HEK293 (cell line): ENCODE measurements at regions not wholly inside any gene's neighbourhood (a gene's known extent, or its start where the extent isn't known, plus 50 kb on each side); places are given as distances from the start of the nearest gene placed in this dataset.

Experiments used
- CTCF ChIA-PET: fragments of 350-600 bp; formaldehyde crosslinking; extraction: SDS; loops from one replicate; lab custom pipeline; 2021; ENCODE audit warnings: antibody characterized with exemption; lab: Yijun Ruan, JAX
- POLR2A ChIA-PET: fragments of 300-600 bp; formaldehyde crosslinking; extraction: SDS; loops from one replicate; lab custom pipeline; 2020; ENCODE audit warnings: antibody characterized with exemption, inconsistent platforms; lab: Yijun Ruan, JAX
- H3K27ac ChIP-seq: fragments of 200-500 bp; sonication (Bioruptor generic); 2 replicates; pipeline ENCODE4 v1.5.1; 2014; ENCODE audit warnings: low read depth, low read length, control low read depth, inconsistent platforms; ENCODE audit errors: extremely low read depth
- H3K36me3 ChIP-seq, 2 experiments: fragments of 200-500 bp in 1 of 2; sonication (Bioruptor generic) in 1 of 2; 1 replicate in 1 of 2; 2 replicates in 1 of 2; pipeline ENCODE4 v1.5.1; 2014 to 2017; ENCODE audit warnings: inconsistent platforms in 2 of 2, low read length in 2 of 2; ENCODE audit not compliant: control insufficient read depth in 2 of 2, insufficient read depth in 1 of 2
- H3K4me1 ChIP-seq: fragments of 200-500 bp; sonication (Bioruptor generic); 2 replicates; pipeline ENCODE4 v1.5.1; 2014; ENCODE audit warnings: mild to moderate bottlenecking, low read length, inconsistent platforms; ENCODE audit not compliant: control insufficient read depth, insufficient read depth
- H3K4me3 ChIP-seq: 2 replicates; pipeline ENCODE4 v1.5.1; 2011; ENCODE audit warnings: low read depth, mild to moderate bottlenecking, control low read depth, low read length, moderate library complexity
- H3K9me3 ChIP-seq: fragments of 200-500 bp; sonication (Bioruptor generic); 2 replicates; pipeline ENCODE4 v1.5.1; 2014; ENCODE audit warnings: low read depth, low read length, inconsistent platforms; ENCODE audit not compliant: control insufficient read depth, insufficient read depth
- ELK4 ChIP-seq: IDR thresholded peaks from 2 replicates; pipeline ENCODE4 v1.6.1; 2011; ENCODE audit warnings: mild to moderate bottlenecking, low read depth, low read length, borderline replicate concordance
- INSM2 ChIP-seq: fragments of 450-650 bp; formaldehyde crosslinking; IDR thresholded peaks from 2 replicates; pipeline ENCODE4 v1.5.1; 2016; ENCODE audit warnings: missing biosample characterization, missing genetic modification characterization
- KLF1 ChIP-seq: fragments of 450-650 bp; formaldehyde crosslinking; IDR thresholded peaks from 2 replicates; pipeline ENCODE4 v1.5.1; 2016; ENCODE audit warnings: missing biosample characterization, missing genetic modification characterization
- PRDM4 ChIP-seq: fragments of 450-650 bp; formaldehyde crosslinking; IDR thresholded peaks from 2 replicates; pipeline ENCODE4 v1.5.1; 2017; ENCODE audit warnings: missing biosample characterization, missing genetic modification characterization
- SETDB1 ChIP-seq: IDR thresholded peaks from one replicate; pipeline ENCODE4 v1.6.1; 2017; ENCODE audit warnings: mild to moderate bottlenecking, low read length, moderate library complexity, mixed read lengths; ENCODE audit not compliant: insufficient read length
- ZBTB8A ChIP-seq: fragments of 450-650 bp; formaldehyde crosslinking; IDR thresholded peaks from 2 replicates; pipeline ENCODE4 v1.5.1; 2016; ENCODE audit warnings: missing biosample characterization, missing genetic modification characterization
- ZNF148 ChIP-seq: fragments of 450-650 bp; formaldehyde crosslinking; IDR thresholded peaks from 2 replicates; pipeline ENCODE4 v1.5.0; 2017; ENCODE audit warnings: missing biosample characterization, missing genetic modification characterization, borderline replicate concordance
- ZNF23 ChIP-seq: fragments of 450-650 bp; formaldehyde crosslinking; IDR thresholded peaks from 2 replicates; pipeline ENCODE4 v1.5.1; 2016; ENCODE audit warnings: missing biosample characterization, missing genetic modification characterization, borderline replicate concordance
- ZNF239 ChIP-seq: fragments of 450-650 bp; formaldehyde crosslinking; IDR thresholded peaks from 2 replicates; pipeline ENCODE4 v1.5.1; 2016; ENCODE audit warnings: missing biosample characterization, missing genetic modification characterization
- ZNF266 ChIP-seq: fragments of 450-650 bp; formaldehyde crosslinking; IDR thresholded peaks from 2 replicates; pipeline ENCODE4 v1.5.1; 2016; ENCODE audit warnings: missing biosample characterization, missing genetic modification characterization, low read depth
- ZNF571 ChIP-seq: fragments of 450-650 bp; formaldehyde crosslinking; IDR thresholded peaks from 2 replicates; pipeline ENCODE4 v1.5.0; 2017; ENCODE audit warnings: missing biosample characterization, missing genetic modification characterization
- ZNF777 ChIP-seq: fragments of 450-650 bp; formaldehyde crosslinking; IDR thresholded peaks from 2 replicates; pipeline ENCODE4 v1.5.1; 2017; ENCODE audit warnings: missing biosample characterization, missing genetic modification characterization, borderline replicate concordance
- ZNF785 ChIP-seq: fragments of 450-650 bp; formaldehyde crosslinking; IDR thresholded peaks from 2 replicates; pipeline ENCODE4 v1.5.1; 2016; ENCODE audit warnings: missing biosample characterization, missing genetic modification characterization
- ZSCAN23 ChIP-seq: fragments of 450-650 bp; formaldehyde crosslinking; IDR thresholded peaks from 2 replicates; pipeline ENCODE4 v1.5.1; 2016; ENCODE audit warnings: missing biosample characterization, missing genetic modification characterization
- TF ChIP-seq, protein P1 (sequence below): fragments of 450-650 bp; formaldehyde crosslinking; IDR thresholded peaks from 2 replicates; pipeline ENCODE4 v1.5.1; 2016; ENCODE audit warnings: missing biosample characterization, missing genetic modification characterization
- TF ChIP-seq, protein P2 (sequence below): fragments of 450-650 bp; formaldehyde crosslinking; IDR thresholded peaks from 2 replicates; pipeline ENCODE4 v1.5.1; 2016; ENCODE audit warnings: missing biosample characterization, missing genetic modification characterization, borderline replicate concordance

- Histone ChIP-seq H3K27ac (no peak overlapping the region), H3K36me3 (no peaks in the 10 kb centered on the region), H3K9me3 (no peaks in the 10 kb centered on the region), H3K4me3 (no peak overlapping the region), H3K4me1 (no peaks in the 10 kb centered on the region)
- ChIA-PET POLR2A (no interaction called here), CTCF (no interaction called here)
- TF ChIP-seq SETDB1 (no peak), ZNF785 (no peak), ZNF23 (tag by site-specific recombination) (no peak), ZNF148 (tag by site-specific recombination) (no peak), ZNF777 (tag by site-specific recombination) (no peak), KLF1 (tag by site-specific recombination) (no peak), ZNF571 (tag by site-specific recombination) (no peak), ELK4 (no peak), ZNF239 (no peak), INSM2 (tag by site-specific recombination) (no peak), ZNF266 (tag by site-specific recombination) (no peak), ZBTB8A (tag by site-specific recombination) (no peak), ZSCAN23 (no peak), PRDM4 (no peak)
- TF ChIP-seq, protein P1, sequence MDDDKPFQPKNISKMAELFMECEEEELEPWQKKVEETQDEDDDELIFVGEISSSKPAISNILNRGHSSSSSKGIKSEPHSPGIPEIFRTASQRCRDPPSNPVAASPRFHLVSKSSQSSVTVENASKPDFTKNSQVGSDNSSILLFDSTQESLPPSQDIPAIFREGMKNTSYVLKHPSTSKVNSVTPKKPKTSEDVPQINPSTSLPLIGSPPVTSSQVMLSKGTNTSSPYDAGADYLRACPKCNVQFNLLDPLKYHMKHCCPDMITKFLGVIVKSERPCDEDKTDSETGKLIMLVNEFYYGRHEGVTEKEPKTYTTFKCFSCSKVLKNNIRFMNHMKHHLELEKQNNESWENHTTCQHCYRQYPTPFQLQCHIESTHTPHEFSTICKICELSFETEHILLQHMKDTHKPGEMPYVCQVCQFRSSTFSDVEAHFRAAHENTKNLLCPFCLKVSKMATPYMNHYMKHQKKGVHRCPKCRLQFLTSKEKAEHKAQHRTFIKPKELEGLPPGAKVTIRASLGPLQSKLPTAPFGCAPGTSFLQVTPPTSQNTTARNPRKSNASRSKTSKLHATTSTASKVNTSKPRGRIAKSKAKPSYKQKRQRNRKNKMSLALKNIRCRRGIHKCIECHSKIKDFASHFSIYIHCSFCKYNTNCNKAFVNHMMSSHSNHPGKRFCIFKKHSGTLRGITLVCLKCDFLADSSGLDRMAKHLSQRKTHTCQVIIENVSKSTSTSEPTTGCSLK (tag by site-specific recombination): no peak
- TF ChIP-seq, protein P2, sequence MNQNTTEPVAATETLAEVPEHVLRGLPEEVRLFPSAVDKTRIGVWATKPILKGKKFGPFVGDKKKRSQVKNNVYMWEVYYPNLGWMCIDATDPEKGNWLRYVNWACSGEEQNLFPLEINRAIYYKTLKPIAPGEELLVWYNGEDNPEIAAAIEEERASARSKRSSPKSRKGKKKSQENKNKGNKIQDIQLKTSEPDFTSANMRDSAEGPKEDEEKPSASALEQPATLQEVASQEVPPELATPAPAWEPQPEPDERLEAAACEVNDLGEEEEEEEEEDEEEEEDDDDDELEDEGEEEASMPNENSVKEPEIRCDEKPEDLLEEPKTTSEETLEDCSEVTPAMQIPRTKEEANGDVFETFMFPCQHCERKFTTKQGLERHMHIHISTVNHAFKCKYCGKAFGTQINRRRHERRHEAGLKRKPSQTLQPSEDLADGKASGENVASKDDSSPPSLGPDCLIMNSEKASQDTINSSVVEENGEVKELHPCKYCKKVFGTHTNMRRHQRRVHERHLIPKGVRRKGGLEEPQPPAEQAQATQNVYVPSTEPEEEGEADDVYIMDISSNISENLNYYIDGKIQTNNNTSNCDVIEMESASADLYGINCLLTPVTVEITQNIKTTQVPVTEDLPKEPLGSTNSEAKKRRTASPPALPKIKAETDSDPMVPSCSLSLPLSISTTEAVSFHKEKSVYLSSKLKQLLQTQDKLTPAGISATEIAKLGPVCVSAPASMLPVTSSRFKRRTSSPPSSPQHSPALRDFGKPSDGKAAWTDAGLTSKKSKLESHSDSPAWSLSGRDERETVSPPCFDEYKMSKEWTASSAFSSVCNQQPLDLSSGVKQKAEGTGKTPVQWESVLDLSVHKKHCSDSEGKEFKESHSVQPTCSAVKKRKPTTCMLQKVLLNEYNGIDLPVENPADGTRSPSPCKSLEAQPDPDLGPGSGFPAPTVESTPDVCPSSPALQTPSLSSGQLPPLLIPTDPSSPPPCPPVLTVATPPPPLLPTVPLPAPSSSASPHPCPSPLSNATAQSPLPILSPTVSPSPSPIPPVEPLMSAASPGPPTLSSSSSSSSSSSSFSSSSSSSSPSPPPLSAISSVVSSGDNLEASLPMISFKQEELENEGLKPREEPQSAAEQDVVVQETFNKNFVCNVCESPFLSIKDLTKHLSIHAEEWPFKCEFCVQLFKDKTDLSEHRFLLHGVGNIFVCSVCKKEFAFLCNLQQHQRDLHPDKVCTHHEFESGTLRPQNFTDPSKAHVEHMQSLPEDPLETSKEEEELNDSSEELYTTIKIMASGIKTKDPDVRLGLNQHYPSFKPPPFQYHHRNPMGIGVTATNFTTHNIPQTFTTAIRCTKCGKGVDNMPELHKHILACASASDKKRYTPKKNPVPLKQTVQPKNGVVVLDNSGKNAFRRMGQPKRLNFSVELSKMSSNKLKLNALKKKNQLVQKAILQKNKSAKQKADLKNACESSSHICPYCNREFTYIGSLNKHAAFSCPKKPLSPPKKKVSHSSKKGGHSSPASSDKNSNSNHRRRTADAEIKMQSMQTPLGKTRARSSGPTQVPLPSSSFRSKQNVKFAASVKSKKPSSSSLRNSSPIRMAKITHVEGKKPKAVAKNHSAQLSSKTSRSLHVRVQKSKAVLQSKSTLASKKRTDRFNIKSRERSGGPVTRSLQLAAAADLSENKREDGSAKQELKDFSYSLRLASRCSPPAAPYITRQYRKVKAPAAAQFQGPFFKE (tag by site-specific recombination): no peak
Observed at GRCh38 chr4:170623899-170624298, 534.1 kb upstream of the AADAT start.
